ENCODE measurements at regions not wholly inside any gene's neighbourhood (a gene's known extent, or its start where the extent isn't known, plus 50 kb on each side); places are given as distances from the start of the nearest gene placed in this dataset.

- no peak for TF ChIP-seq CTCF (conservative IDR thresholded peaks at IDR 0.05; ENCODE audit: low read length)
- no peak for TF ChIP-seq EZH2phosphoT487 (IDR thresholded peaks at IDR 0.05; ENCODE audit: borderline replicate concordance)
Measured at GRCh38 chr21:35153671-35154070, 104.6 kb upstream of the RUNX1 start.
